Pons (tissue), 1 donor: ENCODE measurements at regions not wholly inside any gene's neighbourhood (a gene's known extent, or its start where the extent isn't known, plus 50 kb on each side); places are given as distances from the start of the nearest gene placed in this dataset.
A peak's percentile ranks its signal among the peaks of the same experiment; 100 is the strongest.

Source experiments
- DNase-seq: peaks from one replicate; pipeline ENCODE4 v3.0.0-alpha.2; 2016; ENCODE audit warnings: low spot score

DNA sequence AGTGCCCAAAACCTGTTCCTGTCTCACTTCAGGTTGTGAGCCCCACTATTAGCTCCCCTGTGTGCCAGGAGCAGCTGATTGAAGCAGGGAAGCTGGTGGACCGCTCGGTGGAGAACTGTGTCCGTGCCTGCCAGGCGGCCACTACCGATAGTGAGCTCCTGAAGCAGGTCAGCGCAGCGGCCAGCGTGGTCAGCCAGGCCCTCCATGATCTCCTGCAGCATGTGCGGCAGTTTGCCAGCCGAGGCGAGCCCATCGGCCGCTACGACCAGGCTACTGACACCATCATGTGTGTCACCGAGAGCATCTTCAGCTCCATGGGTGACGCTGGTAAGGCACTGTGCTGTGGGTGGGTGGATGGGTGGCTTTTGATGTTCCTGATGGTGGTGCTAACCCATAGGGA, 334.1 kb upstream of the TPM1 start:
- DNase-seq, result no peak

DNA sequence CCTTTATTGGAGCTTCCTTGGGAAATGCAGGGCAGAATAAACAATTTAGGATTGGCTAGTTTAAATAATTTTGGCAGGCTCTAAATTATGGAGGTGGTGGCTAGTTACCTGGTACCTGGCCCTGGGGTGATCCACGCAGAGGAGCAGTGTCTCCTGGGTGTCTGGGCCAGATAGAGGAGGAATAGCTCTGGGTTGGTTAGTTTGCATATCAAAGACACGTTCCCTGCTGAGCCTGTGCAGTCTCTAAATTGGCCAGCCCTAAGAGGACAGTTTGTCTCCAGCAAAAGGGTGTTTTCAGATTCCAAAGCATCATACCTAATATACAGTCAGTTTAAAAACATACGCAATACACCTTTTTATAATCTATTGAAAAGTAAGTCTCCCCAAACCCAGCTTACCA, 333.3 kb upstream of the TPM1 start:
- DNase-seq, result no peak

DNA sequence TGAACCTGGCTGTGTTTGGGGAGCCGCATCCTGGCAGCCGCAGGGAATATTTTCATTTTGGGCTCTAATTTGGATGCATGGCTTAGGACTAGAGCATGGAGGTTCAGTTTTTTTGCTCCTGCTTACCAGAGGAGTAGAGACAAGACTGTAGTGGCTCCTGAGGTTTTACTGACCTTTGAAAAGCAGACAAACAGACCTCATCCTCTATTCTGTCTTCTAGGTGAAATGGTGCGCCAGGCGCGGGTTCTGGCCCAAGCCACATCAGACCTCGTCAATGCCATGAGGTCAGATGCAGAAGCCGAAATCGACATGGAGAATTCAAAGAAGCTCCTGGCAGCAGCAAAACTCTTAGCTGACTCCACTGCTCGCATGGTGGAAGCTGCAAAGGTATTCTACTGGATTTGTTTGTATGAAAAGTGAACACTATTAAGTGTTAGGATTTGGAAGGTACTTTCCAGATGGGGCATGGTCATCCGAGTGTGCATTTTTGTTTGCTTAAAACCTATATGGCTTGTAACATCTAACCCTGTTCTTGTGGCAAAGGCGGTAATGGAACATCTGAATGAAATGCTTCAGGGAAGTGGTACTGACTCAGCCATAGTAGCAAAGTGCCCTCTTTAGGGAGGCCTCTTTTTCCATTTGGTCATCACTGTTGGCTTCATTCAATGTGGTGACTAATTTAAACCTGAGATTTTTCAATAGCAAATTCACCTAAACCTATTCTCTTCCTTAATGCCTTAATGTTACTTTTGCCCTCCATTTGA, 330.7 kb upstream of the TPM1 start:
- no peak for DNase-seq

GRCh38 chr15:62712455-62712839, 330.1 kb upstream of the TPM1 start:
- no peak for DNase-seq

- no peak for DNase-seq
Observed at GRCh38 chr15:62715946-62716345, 326.6 kb upstream of the TPM1 start.

- no peak for DNase-seq
Observed at GRCh38 chr15:62717496-62717895, 325.1 kb upstream of the TPM1 start.

DNA sequence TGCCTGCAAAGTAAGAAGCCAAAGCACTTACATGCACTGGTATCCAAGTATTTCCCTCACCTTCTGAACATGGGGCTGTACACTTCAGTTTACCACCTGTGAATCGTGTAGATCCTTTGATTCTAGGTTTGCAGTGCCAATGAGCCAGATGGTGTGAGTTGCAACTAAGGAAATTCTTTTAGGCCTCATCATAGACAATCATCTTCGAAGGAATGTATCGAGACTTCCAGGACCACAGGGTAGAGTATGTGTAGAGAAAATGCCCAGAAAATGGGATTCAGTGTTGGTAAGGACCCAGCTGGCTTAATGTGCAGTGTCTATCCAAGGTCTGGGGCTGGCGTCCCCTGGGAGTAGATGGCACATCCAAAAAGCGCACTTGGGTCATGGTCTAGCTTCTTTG, 323.2 kb upstream of the TPM1 start:
- no peak for DNase-seq

DNA sequence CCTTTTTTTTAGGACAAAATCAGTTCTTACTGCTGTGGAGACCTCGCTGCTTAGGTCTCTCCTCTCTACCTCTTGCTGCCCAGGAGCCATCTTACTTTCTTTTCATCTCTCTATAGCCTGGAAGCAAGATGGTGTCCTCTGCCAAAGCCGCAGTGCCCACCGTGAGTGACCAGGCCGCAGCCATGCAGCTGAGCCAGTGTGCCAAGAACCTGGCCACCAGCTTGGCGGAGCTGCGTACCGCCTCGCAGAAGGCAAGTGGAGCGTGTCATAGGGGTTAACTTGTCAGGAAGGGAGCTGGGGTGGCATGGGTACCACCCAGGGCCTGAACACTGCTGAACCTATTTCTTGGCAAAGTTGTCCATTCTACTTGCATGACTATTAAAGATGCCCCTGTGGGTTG, 320.3 kb upstream of the TPM1 start:
- DNase-seq, result no peak

- DNase-seq, result no peak
Observed at GRCh38 chr15:62726461-62726860, 316.1 kb upstream of the TPM1 start.

DNA sequence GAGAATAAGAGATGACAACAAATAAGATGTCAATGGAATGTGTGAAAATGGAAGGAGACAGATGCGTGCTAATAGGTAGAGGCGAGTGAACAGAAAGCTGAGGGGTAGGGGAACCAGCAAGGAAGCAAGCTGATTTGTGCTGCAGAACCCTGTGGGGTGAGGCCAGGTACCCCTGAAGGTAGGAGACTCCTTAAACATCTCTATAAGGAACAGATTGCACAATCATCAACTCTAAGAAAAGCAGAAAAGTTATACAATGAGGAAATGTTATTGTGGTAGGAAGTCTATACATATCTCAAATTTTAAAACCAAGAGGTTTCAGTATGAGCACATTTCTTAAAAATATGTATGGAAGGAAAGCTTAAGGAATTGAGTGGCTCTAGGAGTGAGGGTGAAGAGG, 315.0 kb upstream of the TPM1 start:
- DNase-seq, result no peak

- no peak for DNase-seq
Observed at GRCh38 chr15:62730825-62731224, 311.7 kb upstream of the TPM1 start.

- DNase-seq, result no peak
Observed at GRCh38 chr15:62732078-62732477, 310.5 kb upstream of the TPM1 start.

DNA sequence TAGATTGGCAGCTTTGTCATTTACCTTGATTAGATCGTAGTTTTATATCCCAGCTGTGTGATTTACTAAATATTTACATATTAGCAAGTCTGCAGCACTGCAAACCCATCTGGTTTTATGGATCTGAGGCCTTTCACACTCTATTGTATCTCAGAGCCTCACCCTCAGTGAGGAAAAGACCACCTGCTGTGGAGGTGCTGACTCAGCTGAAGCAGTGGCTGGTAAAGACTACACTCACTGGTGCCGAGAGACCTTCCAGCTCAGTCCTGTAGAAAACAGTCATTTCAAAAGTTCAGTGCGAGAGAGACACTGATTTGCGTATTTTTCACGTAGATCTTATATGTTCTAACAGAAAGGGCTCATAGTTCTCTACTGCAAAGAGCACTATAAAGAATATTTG, 307.8 kb upstream of the TPM1 start:
- DNase-seq, result no peak

GRCh38 chr15:62736756-62737155, 305.8 kb upstream of the TPM1 start:
- DNase-seq, result no peak

DNA sequence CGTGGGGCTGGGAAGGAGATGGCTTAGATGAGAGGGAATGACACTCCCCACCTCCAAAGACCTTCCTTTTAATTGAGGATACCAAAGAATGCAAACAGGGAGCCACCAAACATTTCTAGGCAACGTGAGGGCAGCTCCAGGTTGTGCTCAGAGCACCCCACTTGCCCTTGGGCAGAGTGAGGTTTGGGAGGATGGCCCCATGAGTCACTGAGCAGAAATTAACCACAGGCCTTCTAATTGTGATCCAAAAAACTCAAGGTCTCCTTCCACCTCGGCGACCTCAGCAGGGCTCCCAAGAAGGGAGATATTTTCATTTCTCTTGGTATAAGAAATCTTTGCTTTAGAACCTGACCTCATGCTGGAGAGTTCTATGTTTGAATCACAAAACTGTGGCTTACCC, 305.0 kb upstream of the TPM1 start:
- no peak for DNase-seq

GRCh38 chr15:62739082-62739481, 303.5 kb upstream of the TPM1 start:
- no peak for DNase-seq

DNA sequence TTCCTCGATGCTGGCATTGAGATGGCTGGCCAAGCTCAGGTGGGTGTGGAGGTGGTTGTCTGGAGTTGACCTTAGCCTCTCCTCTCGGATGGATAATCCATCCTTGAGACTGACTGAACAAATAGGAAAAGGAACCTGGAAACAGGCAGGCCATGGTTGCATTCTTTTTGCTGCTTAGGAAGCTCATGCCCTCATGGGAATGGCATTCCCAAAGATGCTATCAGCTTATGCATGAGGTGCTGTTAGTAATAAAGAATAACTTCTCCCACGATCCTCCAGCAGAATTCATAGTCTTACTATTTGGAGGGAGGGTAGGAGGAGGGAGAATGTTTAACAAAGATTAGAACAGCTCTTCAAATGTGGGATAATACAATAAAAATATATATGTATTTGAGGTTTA, 303.0 kb upstream of the TPM1 start:
- DNase-seq, result peak; percentile 39

DNA sequence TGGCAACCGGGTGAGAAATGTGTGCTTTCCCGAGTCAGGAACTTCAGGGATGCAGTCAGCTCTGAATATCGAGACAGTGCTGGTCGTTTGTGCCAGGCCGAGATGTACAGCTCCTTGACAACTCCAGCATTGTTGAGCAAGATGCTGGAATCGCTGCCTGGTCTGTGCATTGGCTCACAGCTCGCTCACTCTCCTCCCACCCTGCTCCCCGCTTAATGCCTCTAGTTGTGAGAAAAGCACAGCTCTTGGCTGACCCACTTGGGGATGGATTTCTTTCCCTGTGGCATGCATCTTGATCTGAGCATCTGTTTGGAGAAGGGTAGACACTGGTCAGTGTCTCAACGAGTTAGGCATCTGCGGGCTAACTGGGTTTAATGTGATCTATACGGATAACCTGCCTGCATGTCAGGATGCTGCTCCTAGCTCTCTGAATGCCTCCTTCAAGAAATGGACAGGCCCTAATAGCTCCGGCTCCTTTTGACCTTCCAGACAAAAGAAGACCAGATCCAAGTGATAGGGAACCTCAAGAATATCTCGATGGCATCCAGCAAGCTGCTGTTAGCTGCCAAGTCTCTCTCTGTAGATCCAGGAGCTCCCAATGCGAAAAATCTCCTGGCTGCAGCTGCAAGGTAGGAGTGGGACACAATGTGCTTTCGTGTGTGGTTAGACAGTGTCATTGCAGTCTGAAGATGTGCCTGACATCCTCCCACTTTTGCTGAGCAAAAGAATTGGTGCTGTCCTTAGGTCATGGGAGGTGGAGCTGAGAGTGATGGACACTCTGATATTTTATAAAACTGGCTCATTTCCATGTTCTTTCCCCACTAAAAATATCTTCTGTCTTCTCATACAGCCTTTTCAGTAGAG, 302.2 kb upstream of the TPM1 start:
- peak; percentile 90 for DNase-seq

DNA sequence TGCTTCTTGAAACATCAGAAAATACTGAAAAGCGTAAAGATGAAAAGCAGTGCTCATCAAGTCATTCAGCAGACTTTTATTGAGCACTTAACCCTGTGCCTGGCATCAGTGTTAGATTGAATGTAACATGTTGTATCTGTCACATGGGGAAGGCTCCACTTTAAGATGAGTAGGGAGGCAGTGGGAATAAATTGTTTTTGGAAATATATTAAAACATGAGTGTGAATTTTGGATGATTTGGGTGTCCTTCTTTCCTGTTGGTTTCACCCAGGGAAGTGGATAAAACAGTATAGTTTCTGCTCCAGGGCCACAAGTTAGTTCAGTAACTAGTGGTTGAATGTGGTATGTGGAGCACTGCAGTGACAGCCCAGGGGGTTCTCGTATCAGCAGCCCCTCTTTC, 301.4 kb upstream of the TPM1 start:
- DNase-seq, result peak; percentile 58

GRCh38 chr15:62742409-62743171, 300.0 kb upstream of the TPM1 start:
- DNase-seq, result peak; percentile 89

DNA sequence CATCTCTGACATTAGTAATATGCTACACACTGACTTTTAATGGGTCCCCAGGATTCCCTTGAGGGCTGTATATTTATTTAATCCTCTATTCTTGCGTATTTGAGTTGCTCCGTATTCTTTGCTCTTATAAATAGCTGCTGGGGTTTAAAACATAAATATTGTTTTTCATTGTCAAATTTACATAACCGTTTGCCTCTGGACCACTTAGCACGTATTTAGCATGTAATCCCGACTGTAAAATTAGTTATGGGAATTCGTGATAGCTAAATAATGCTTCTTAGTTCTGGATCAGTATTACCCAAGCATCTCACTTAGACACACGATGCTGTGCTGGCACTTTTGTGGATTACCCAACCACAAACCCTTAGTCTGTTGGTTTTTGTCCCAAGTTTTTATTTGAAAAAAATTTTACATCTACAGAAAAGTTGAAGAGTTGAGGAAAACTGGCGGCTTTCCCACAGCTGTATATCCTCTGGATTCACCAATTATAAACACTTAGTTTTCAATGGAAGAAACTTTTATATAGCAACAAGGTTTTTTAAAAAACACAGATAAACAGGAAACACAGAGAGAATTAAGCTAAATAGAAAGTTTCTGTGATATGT, 296.8 kb upstream of the TPM1 start:
- peak; percentile 31 for DNase-seq

DNA sequence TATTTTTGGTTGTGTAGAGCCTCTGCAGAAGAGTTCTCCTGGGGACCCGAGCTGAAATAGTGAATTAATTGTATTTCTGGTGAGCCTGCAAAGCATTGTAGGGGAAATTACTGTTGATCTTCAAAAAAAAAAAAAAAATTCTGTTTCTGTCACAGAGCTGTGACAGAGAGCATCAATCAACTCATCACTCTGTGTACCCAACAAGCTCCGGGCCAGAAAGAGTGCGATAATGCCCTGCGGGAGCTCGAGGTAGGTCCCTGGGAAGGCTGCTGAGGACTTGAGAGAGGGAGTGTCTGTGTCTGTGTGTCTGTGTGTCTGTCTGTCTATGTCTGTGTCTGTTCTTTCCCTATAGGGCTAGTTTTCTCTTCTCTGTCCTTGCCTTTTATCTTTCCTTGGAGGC, 294.4 kb upstream of the TPM1 start:
- DNase-seq, result peak; percentile 52
